HepG2 (cell line): ENCODE measurements at regions not wholly inside any gene's neighbourhood (a gene's known extent, or its start where the extent isn't known, plus 50 kb on each side); places are given as distances from the start of the nearest gene placed in this dataset.

ENCODE experiments used
- ATAC-seq: fragments of 200-7000 bp; cut with Tn5 transposase; 3 replicates; pipeline ENCODE4 v1.9.1; 2020; ENCODE audit warnings: mild to moderate bottlenecking, moderate library complexity
- BruUV-seq: library from RNA; stranded (reverse); fragments of 400-500 nt; replicated peaks from 2 replicates; lab custom pipeline; 2021; lab: Mats Ljungman, UMichigan
- CTCF ChIA-PET: fragments of 300-600 bp; formaldehyde crosslinking; extraction: SDS; loops from one replicate; lab custom pipeline; 2021; ENCODE audit warnings: low total read pairs, inconsistent platforms, low intra/inter-chr PET ratio; lab: Yijun Ruan, JAX
- POLR2A ChIA-PET: fragments of 350-600 bp; sonication (Branson Sonifier 250); formaldehyde crosslinking; loops from one replicate; lab custom pipeline; 2020; ENCODE audit warnings: antibody characterized with exemption, inconsistent platforms; lab: Yijun Ruan, JAX
- DNase-seq: peaks from one replicate; pipeline ENCODE4 v3.0.0-alpha.2; 2015; ENCODE audit warnings: low spot score
- FAIRE-seq: peaks from 3 replicates; lab custom pipeline; 2011; peaks lifted over from hg19 to GRCh38; lab: Jason Lieb, UNC
- H2AFZ ChIP-seq: one replicate; pipeline ENCODE4 v1.6.1; 2011; ENCODE audit warnings: low read length, inconsistent platforms
- H3K27ac ChIP-seq: fragments of 300-600 bp; 3 replicates; pipeline ENCODE4 v1.8.0; 2011; ENCODE audit warnings: mixed run types, mild to moderate bottlenecking, mixed read lengths, low read length, inconsistent platforms; ENCODE audit not compliant: insufficient read depth; ENCODE audit errors: extremely low read length
- H3K27me3 ChIP-seq, 2 experiments: fragments of 200-600 bp in 1 of 2; 2 replicates in 1 of 2; 3 replicates in 1 of 2; pipeline versions ENCODE4 v1.6.0 to v1.8.0; 2011; ENCODE audit warnings: low read length in 2 of 2, mild to moderate bottlenecking in 2 of 2, moderate library complexity in 2 of 2, inconsistent platforms in 1 of 2; ENCODE audit not compliant: insufficient read depth in 2 of 2, control insufficient read depth in 1 of 2
- H3K36me3 ChIP-seq, 2 experiments: fragments of 200-600 bp in 1 of 2; replicated peaks in 1 of 2; 2 replicates in 1 of 2; 3 replicates in 1 of 2; pipeline versions ENCODE4 v1.5.1 to v1.8.0; 2011; ENCODE audit warnings: low read length in 2 of 2, inconsistent platforms in 1 of 2; ENCODE audit not compliant: insufficient read depth in 2 of 2, control insufficient read depth in 1 of 2
- H3K4me1 ChIP-seq: 2 replicates; pipeline ENCODE4 v1.5.1; 2012; ENCODE audit warnings: low read length, inconsistent platforms; ENCODE audit not compliant: insufficient read depth
- H3K4me2 ChIP-seq: 2 replicates; pipeline ENCODE4 v1.6.0; 2011; ENCODE audit warnings: low read depth, low read length, inconsistent platforms
- H3K4me3 ChIP-seq, 3 experiments: fragments of 200-600 bp in 1 of 3; sonication (generic), shearing (Covaris generic) in 1 of 3; replicated peaks in 1 of 3; 2 replicates each; pipeline ENCODE4 v1.5.1; 2011 to 2016; ENCODE audit warnings: low read length in 3 of 3, inconsistent platforms in 2 of 3, low read depth in 2 of 3, mild to moderate bottlenecking in 2 of 3, control low read depth in 1 of 3, mixed read lengths in 1 of 3; ENCODE audit not compliant: insufficient read depth in 1 of 3
- H3K79me2 ChIP-seq: one replicate; pipeline ENCODE4 v1.6.1; 2011; ENCODE audit warnings: low read length, inconsistent platforms; ENCODE audit not compliant: insufficient read depth
- H3K9ac ChIP-seq: 2 replicates; pipeline ENCODE4 v1.6.0; 2011; ENCODE audit warnings: mild to moderate bottlenecking, low read depth, low read length, inconsistent platforms; ENCODE audit not compliant: insufficient read depth
- H3K9me3 ChIP-seq: 2 replicates; pipeline ENCODE4 v1.5.1; 2012; ENCODE audit warnings: mild to moderate bottlenecking, low read length
- H4K20me1 ChIP-seq: 2 replicates; pipeline ENCODE4 v1.6.0; 2011; ENCODE audit warnings: inconsistent platforms, mild to moderate bottlenecking, low read length, moderate library complexity; ENCODE audit not compliant: insufficient read depth
- DPF2 ChIP-seq: sonication (generic); formaldehyde crosslinking; IDR thresholded peaks from 2 replicates; pipeline ENCODE4 v1.4.0; 2020; ENCODE audit warnings: mild to moderate bottlenecking, low read depth, missing genetic modification reagents, borderline replicate concordance
- ELF1 ChIP-seq: sonication (generic); formaldehyde crosslinking; IDR thresholded peaks from 2 replicates; pipeline ENCODE4 v1.4.0; 2020; ENCODE audit warnings: missing genetic modification reagents
- HNRNPL ChIP-seq: fragments of 200-400 bp; formaldehyde crosslinking; IDR thresholded peaks from 2 replicates; pipeline ENCODE4 v1.6.1; 2017; ENCODE audit warnings: mild to moderate bottlenecking, low read depth, low read length
- MTA1 ChIP-seq: sonication (generic); formaldehyde crosslinking; IDR thresholded peaks from 2 replicates; pipeline ENCODE4 v1.4.0; 2020; ENCODE audit warnings: missing genetic modification reagents, mild to moderate bottlenecking, borderline replicate concordance
- RXRB ChIP-seq: IDR thresholded peaks from 2 replicates; pipeline ENCODE4 v1.6.1; 2016; ENCODE audit warnings: borderline replicate concordance, missing genetic modification reagents, missing compliant biosample characterization
- SNAPC5 ChIP-seq: sonication (generic); formaldehyde crosslinking; IDR thresholded peaks from 2 replicates; pipeline ENCODE4 v1.8.1; 2023; ENCODE audit warnings: mild to moderate bottlenecking, missing genetic modification reagents, borderline replicate concordance
- TBX2 ChIP-seq: sonication (generic); formaldehyde crosslinking; IDR thresholded peaks from 2 replicates; pipeline ENCODE4 v1.5.0; 2020; ENCODE audit warnings: missing genetic modification reagents, mild to moderate bottlenecking, borderline replicate concordance
- TGIF2 ChIP-seq: IDR thresholded peaks from 2 replicates; pipeline ENCODE4 v1.6.1; 2016; ENCODE audit warnings: control low read depth, missing compliant biosample characterization
- USF2 ChIP-seq, 2 experiments: sonication (generic) in 1 of 2; formaldehyde crosslinking in 1 of 2; IDR thresholded peaks; 2 replicates each; pipeline versions ENCODE4 v1.5.1 to v1.6.1; 2011 to 2020; ENCODE audit warnings: borderline replicate concordance in 1 of 2, low read depth in 1 of 2, low read length in 1 of 2, mild to moderate bottlenecking in 1 of 2, missing genetic modification reagents in 1 of 2, moderate library complexity in 1 of 2
- YY1 ChIP-seq: IDR thresholded peaks from 2 replicates; pipeline ENCODE4 v1.6.1; 2011; ENCODE audit warnings: low read length, low read depth, moderate library complexity, mild to moderate bottlenecking; ENCODE audit not compliant: insufficient read depth, insufficient replicate concordance
- ZBTB1 ChIP-seq: sonication (generic); formaldehyde crosslinking; IDR thresholded peaks from 2 replicates; pipeline ENCODE4 v1.4.0; 2020; ENCODE audit warnings: missing genetic modification reagents, borderline replicate concordance
- ZBTB7A ChIP-seq: sonication (generic); formaldehyde crosslinking; IDR thresholded peaks from 2 replicates; pipeline ENCODE4 v1.8.0; 2022; ENCODE audit warnings: mild to moderate bottlenecking, missing genetic modification reagents
- ZFP62 ChIP-seq: sonication (generic); formaldehyde crosslinking; IDR thresholded peaks from 2 replicates; pipeline ENCODE4 v1.4.0; 2020; ENCODE audit warnings: missing genetic modification reagents
- ZNF10 ChIP-seq: sonication (generic); formaldehyde crosslinking; IDR thresholded peaks from 2 replicates; pipeline ENCODE4 v1.4.0; 2020; ENCODE audit warnings: mild to moderate bottlenecking, low read depth, missing genetic modification reagents, borderline replicate concordance
- ZNF124 ChIP-seq: sonication (generic); formaldehyde crosslinking; IDR thresholded peaks from 2 replicates; pipeline ENCODE4 v1.4.0; 2020; ENCODE audit warnings: missing genetic modification reagents
- ZNF510 ChIP-seq: sonication (generic); formaldehyde crosslinking; IDR thresholded peaks from 2 replicates; pipeline ENCODE4 v1.4.0; 2020; ENCODE audit warnings: low read depth, mild to moderate bottlenecking, missing genetic modification reagents
- WGBS: methylation state at CpG from one replicate; pipeline ENCODE4 v1.1.6; 2017; ENCODE audit warnings: low lambda C conversion rate; 5-methylcytosine and 5-hydroxymethylcytosine counted together
- in situ Hi-C: cut with HindIII; loops from 2 replicates; pipeline ENCODE4 v1.10.0; 2017; ENCODE audit warnings: low pct_unique_long_range_greater_than_20kb; ENCODE audit not compliant: extremely low pct_ligation_motif_present
- intact Hi-C: fragments of 100-400 bp; cut with micrococcal nuclease; formaldehyde crosslinking; loops from one replicate; pipeline ENCODE4 v1.10.0; 2022; ENCODE audit not compliant: unreplicated experiment

GRCh38 chr17:70956726-70957125 is 787.4 kb downstream of the KCNJ2 start (continued):
- TF ChIP-seq SNAPC5 (CRISPR knock-in tag) (no peak), ZBTB7A (CRISPR knock-in tag) (no peak), TBX2 (CRISPR knock-in tag) (no peak), ZNF510 (CRISPR knock-in tag) (no peak)

GRCh38 chr17:70961341-70961740 is 792.0 kb downstream of the KCNJ2 start:
- H3K4me2 ChIP-seq = no peak overlapping the region
- intact Hi-C loops = no loop called here
- DNase-seq (no peak), ATAC-seq (no peak)
- no peaks in the 10 kb centered on the region for H3K27me3 ChIP-seq
- TF ChIP-seq MTA1 (CRISPR knock-in tag) (no peak), TGIF2 (CRISPR knock-in tag) (no peak), ZNF124 (CRISPR knock-in tag) (no peak), ZNF10 (CRISPR knock-in tag) (no peak), HNRNPL (no peak), DPF2 (CRISPR knock-in tag) (no peak), ZFP62 (CRISPR knock-in tag) (no peak), ZBTB1 (CRISPR knock-in tag) (no peak), RXRB (CRISPR knock-in tag) (no peak), USF2 (IDR thresholded peaks at IDR 0.05; ENCODE audit: low read depth, low read length) (no peak), USF2 (CRISPR knock-in tag; IDR thresholded peaks at IDR 0.05; ENCODE audit: borderline replicate concordance) (no peak), ELF1 (CRISPR knock-in tag) (no peak), YY1 (no peak)
- TF ChIP-seq, all 625 proteins: peak for 0
- no peaks in the 10 kb centered on the region for H3K79me2 ChIP-seq
- in situ Hi-C loops = no loop called here
- no peak overlapping the region for H2AFZ ChIP-seq
- POLR2A ChIA-PET = no interaction called here
- 2% methylated on average over 3 of the region's 3 CpGs for WGBS
- no peaks in the 10 kb centered on the region for H3K4me1 ChIP-seq
- FAIRE-seq = no peak
- H3K36me3 ChIP-seq = no peaks in the 10 kb centered on the region
- H4K20me1 ChIP-seq = no peaks in the 10 kb centered on the region
- H3K27ac ChIP-seq = no peak overlapping the region
- CTCF ChIA-PET = no interaction called here
- no peak overlapping the region for H3K9ac ChIP-seq
- no TSS peak for BruUV-seq
- H3K9me3 ChIP-seq = peaks cover 92% of the 10 kb centered on the region
- no peak overlapping the region for H3K4me3 ChIP-seq
